WTC11 (cell line): ENCODE measurements at regions not wholly inside any gene's neighbourhood (a gene's known extent, or its start where the extent isn't known, plus 50 kb on each side); places are given as distances from the start of the nearest gene placed in this dataset.

Source experiments
- ATAC-seq: fragments of 200-7000 bp; cut with Tn5 transposase; 2 replicates; pipeline ENCODE4 v1.10.0; 2021; ENCODE audit warnings: mild to moderate bottlenecking, moderate library complexity
- CTCF ChIA-PET: fragments of 300-600 bp; sonication (Branson Sonifier 250); formaldehyde crosslinking; loops from one replicate; lab custom pipeline; 2021; ENCODE audit warnings: antibody characterized with exemption; lab: Charles Lee
- POLR2A ChIA-PET: fragments of 350-600 bp; sonication (Branson Sonifier 250); formaldehyde crosslinking; loops from one replicate; lab custom pipeline; 2021; ENCODE audit warnings: antibody characterized with exemption; lab: Charles Lee
- DNase-seq: peaks from one replicate; pipeline ENCODE4 v3.0.0; 2021; ENCODE audit warnings: low spot score
- H3K27ac Mint-ChIP-seq: 2 replicates; pipeline ENCODE4 v1.8.0; 2021; ENCODE audit warnings: mixed read lengths
- H3K27me3 Mint-ChIP-seq: 2 replicates; pipeline ENCODE4 v1.8.0; 2021; ENCODE audit warnings: low read depth, mild to moderate bottlenecking, moderate library complexity, mixed read lengths
- H3K36me3 Mint-ChIP-seq: 2 replicates; pipeline ENCODE4 v1.8.0; 2021; ENCODE audit warnings: mixed read lengths
- H3K4me1 Mint-ChIP-seq: 2 replicates; pipeline ENCODE4 v1.8.0; 2022; ENCODE audit warnings: mixed read lengths
- H3K4me3 Mint-ChIP-seq: 2 replicates; pipeline ENCODE4 v1.8.0; 2021; ENCODE audit warnings: mild to moderate bottlenecking, moderate library complexity, mixed read lengths
- H3K9me3 Mint-ChIP-seq: 2 replicates; pipeline ENCODE4 v1.8.0; 2021; ENCODE audit warnings: mixed read lengths
- CREM ChIP-seq: sonication (generic); formaldehyde crosslinking; IDR thresholded peaks from 2 replicates; pipeline ENCODE4 v1.8.1; 2022; ENCODE audit warnings: mild to moderate bottlenecking, missing genetic modification reagents, moderate library complexity
- ELF4 ChIP-seq: sonication (generic); formaldehyde crosslinking; IDR thresholded peaks from 2 replicates; pipeline ENCODE4 v1.8.1; 2022; ENCODE audit warnings: low read depth, mild to moderate bottlenecking, moderate library complexity, missing genetic modification reagents
- GABPB1 ChIP-seq: sonication (generic); formaldehyde crosslinking; IDR thresholded peaks from 2 replicates; pipeline ENCODE4 v1.8.1; 2023; ENCODE audit warnings: mild to moderate bottlenecking, missing genetic modification reagents
- IRF2 ChIP-seq: sonication (generic); formaldehyde crosslinking; IDR thresholded peaks from 2 replicates; pipeline ENCODE4 v1.8.0; 2022; ENCODE audit warnings: low read depth, missing genetic modification reagents, borderline replicate concordance
- MXD4 ChIP-seq: fragments of 250-450 bp; sonication (Bioruptor Pico); IDR thresholded peaks from 2 replicates; pipeline ENCODE4 v1.8.0; 2021; ENCODE audit warnings: mild to moderate bottlenecking, moderate library complexity, borderline replicate concordance
- NFYB ChIP-seq: sonication (generic); formaldehyde crosslinking; conservative IDR thresholded peaks from 2 replicates; pipeline ENCODE4 v1.8.0; 2022; ENCODE audit warnings: low read depth, missing genetic modification reagents
- NR1H2 ChIP-seq: sonication (generic); formaldehyde crosslinking; IDR thresholded peaks from 2 replicates; pipeline ENCODE4 v1.9.0; 2021; ENCODE audit warnings: mild to moderate bottlenecking, moderate library complexity, missing genetic modification reagents
- NR2C2 ChIP-seq: sonication (generic); formaldehyde crosslinking; IDR thresholded peaks from 2 replicates; pipeline ENCODE4 v1.8.0; 2022; ENCODE audit warnings: mild to moderate bottlenecking, missing genetic modification reagents
- RELA ChIP-seq: sonication (generic); formaldehyde crosslinking; IDR thresholded peaks from 2 replicates; pipeline ENCODE4 v1.8.1; 2022; ENCODE audit warnings: missing genetic modification reagents, mild to moderate bottlenecking, borderline replicate concordance
- TEAD1 ChIP-seq: sonication (generic); formaldehyde crosslinking; IDR thresholded peaks from 2 replicates; pipeline ENCODE4 v1.8.0; 2022; ENCODE audit warnings: mild to moderate bottlenecking, missing genetic modification reagents
- TEAD4 ChIP-seq: sonication (generic); formaldehyde crosslinking; IDR thresholded peaks from 2 replicates; pipeline ENCODE4 v1.8.0; 2022; ENCODE audit warnings: mild to moderate bottlenecking, missing genetic modification reagents
- TP53 ChIP-seq: sonication (generic); formaldehyde crosslinking; IDR thresholded peaks from 2 replicates; pipeline ENCODE4 v1.8.1; 2023; ENCODE audit warnings: mild to moderate bottlenecking, missing genetic modification reagents
- ZNF219 ChIP-seq: sonication (generic); formaldehyde crosslinking; IDR thresholded peaks from 2 replicates; pipeline ENCODE4 v1.8.0; 2023; ENCODE audit warnings: missing genetic modification reagents, mild to moderate bottlenecking, borderline replicate concordance
- ZNF263 ChIP-seq: sonication (generic); formaldehyde crosslinking; IDR thresholded peaks from 2 replicates; pipeline ENCODE4 v1.8.1; 2022; ENCODE audit warnings: low read depth, mild to moderate bottlenecking, moderate library complexity, missing genetic modification reagents
- ZNF671 ChIP-seq: fragments of 250-450 bp; sonication (Bioruptor Pico); IDR thresholded peaks from 2 replicates; pipeline ENCODE4 v1.8.0; 2021; ENCODE audit warnings: mild to moderate bottlenecking
- TF ChIP-seq, protein P1 (sequence below): sonication (generic); formaldehyde crosslinking; IDR thresholded peaks from 2 replicates; pipeline ENCODE4 v1.8.0; 2022; ENCODE audit warnings: mild to moderate bottlenecking, missing genetic modification reagents
- TF ChIP-seq, protein P2 (sequence below): sonication (generic); formaldehyde crosslinking; IDR thresholded peaks from 2 replicates; pipeline ENCODE4 v1.8.1; 2022; ENCODE audit warnings: low read depth, mild to moderate bottlenecking, moderate library complexity, missing genetic modification reagents, borderline replicate concordance
- TF ChIP-seq, protein P3 (sequence below): fragments of 250-450 bp; sonication (Bioruptor Pico); IDR thresholded peaks from 2 replicates; pipeline ENCODE4 v1.9.0; 2021; ENCODE audit warnings: mild to moderate bottlenecking
- TF ChIP-seq, protein P4 (sequence below): sonication (generic); formaldehyde crosslinking; IDR thresholded peaks from 2 replicates; pipeline ENCODE4 v1.8.1; 2023; ENCODE audit warnings: mild to moderate bottlenecking, missing genetic modification reagents
- TF ChIP-seq, protein P5 (sequence below): fragments of 250-450 bp; sonication (Bioruptor Pico); conservative IDR thresholded peaks from 2 replicates; pipeline ENCODE4 v1.9.0; 2021; ENCODE audit warnings: mild to moderate bottlenecking
- TF ChIP-seq, protein P6 (sequence below): sonication (generic); formaldehyde crosslinking; IDR thresholded peaks from 2 replicates; pipeline ENCODE4 v1.8.1; 2022; ENCODE audit warnings: mild to moderate bottlenecking, moderate library complexity, missing genetic modification reagents
- TF ChIP-seq, protein P7 (sequence below): fragments of 250-450 bp; sonication (Bioruptor Pico); IDR thresholded peaks from 2 replicates; pipeline ENCODE4 v2.1.2; 2022; ENCODE audit warnings: mild to moderate bottlenecking, moderate library complexity
- TF ChIP-seq, protein P8 (sequence below): fragments of 250-450 bp; sonication (Bioruptor Pico); IDR thresholded peaks from 2 replicates; pipeline ENCODE4 v1.8.0; 2021; ENCODE audit warnings: mild to moderate bottlenecking

DNA sequence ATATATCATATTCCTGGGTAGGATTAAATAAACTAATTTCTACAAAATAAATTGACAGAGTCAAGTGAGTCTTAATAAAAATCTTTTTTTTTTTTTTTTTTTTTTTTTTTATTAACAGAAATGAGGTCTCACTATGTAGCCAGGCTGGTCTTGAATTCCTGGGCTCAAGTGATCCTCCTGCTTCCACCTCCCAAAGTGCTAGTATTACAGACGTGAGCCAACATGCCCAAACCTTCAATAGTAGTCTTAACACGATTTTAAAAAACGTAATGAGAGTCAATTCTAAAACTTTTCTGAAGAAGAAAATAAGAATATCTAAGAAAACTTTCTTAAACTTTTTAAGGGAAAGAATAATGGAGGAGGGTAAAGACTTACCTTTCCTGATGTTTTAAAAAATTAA is 84.2 kb downstream of the YIPF5 start:
- TF ChIP-seq, protein P1, sequence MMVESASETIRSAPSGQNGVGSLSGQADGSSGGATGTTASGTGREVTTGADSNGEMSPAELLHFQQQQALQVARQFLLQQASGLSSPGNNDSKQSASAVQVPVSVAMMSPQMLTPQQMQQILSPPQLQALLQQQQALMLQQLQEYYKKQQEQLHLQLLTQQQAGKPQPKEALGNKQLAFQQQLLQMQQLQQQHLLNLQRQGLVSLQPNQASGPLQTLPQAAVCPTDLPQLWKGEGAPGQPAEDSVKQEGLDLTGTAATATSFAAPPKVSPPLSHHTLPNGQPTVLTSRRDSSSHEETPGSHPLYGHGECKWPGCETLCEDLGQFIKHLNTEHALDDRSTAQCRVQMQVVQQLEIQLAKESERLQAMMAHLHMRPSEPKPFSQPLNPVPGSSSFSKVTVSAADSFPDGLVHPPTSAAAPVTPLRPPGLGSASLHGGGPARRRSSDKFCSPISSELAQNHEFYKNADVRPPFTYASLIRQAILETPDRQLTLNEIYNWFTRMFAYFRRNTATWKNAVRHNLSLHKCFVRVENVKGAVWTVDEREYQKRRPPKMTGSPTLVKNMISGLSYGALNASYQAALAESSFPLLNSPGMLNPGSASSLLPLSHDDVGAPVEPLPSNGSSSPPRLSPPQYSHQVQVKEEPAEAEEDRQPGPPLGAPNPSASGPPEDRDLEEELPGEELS (CRISPR knock-in tag), result no peak
- TF ChIP-seq ZNF671 (CRISPR knock-in tag), result no peak
- TF ChIP-seq CREM (CRISPR knock-in tag), result no peak
- TF ChIP-seq ZNF219 (CRISPR knock-in tag), result no peak
- TF ChIP-seq, protein P2, sequence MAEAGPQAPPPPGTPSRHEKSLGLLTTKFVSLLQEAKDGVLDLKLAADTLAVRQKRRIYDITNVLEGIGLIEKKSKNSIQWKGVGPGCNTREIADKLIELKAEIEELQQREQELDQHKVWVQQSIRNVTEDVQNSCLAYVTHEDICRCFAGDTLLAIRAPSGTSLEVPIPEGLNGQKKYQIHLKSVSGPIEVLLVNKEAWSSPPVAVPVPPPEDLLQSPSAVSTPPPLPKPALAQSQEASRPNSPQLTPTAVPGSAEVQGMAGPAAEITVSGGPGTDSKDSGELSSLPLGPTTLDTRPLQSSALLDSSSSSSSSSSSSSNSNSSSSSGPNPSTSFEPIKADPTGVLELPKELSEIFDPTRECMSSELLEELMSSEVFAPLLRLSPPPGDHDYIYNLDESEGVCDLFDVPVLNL, result no peak
- TF ChIP-seq TEAD4, result no peak
- TF ChIP-seq, protein P3, sequence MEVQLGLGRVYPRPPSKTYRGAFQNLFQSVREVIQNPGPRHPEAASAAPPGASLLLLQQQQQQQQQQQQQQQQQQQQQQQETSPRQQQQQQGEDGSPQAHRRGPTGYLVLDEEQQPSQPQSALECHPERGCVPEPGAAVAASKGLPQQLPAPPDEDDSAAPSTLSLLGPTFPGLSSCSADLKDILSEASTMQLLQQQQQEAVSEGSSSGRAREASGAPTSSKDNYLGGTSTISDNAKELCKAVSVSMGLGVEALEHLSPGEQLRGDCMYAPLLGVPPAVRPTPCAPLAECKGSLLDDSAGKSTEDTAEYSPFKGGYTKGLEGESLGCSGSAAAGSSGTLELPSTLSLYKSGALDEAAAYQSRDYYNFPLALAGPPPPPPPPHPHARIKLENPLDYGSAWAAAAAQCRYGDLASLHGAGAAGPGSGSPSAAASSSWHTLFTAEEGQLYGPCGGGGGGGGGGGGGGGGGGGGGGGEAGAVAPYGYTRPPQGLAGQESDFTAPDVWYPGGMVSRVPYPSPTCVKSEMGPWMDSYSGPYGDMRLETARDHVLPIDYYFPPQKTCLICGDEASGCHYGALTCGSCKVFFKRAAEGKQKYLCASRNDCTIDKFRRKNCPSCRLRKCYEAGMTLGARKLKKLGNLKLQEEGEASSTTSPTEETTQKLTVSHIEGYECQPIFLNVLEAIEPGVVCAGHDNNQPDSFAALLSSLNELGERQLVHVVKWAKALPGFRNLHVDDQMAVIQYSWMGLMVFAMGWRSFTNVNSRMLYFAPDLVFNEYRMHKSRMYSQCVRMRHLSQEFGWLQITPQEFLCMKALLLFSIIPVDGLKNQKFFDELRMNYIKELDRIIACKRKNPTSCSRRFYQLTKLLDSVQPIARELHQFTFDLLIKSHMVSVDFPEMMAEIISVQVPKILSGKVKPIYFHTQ, result no peak
- TF ChIP-seq TEAD1 (CRISPR knock-in tag), result no peak
- TF ChIP-seq MXD4, result no peak
- no peak for TF ChIP-seq NFYB
- no peak for TF ChIP-seq GABPB1 (CRISPR knock-in tag)
- no peak for TF ChIP-seq IRF2 (CRISPR knock-in tag)
- TF ChIP-seq, protein P4, sequence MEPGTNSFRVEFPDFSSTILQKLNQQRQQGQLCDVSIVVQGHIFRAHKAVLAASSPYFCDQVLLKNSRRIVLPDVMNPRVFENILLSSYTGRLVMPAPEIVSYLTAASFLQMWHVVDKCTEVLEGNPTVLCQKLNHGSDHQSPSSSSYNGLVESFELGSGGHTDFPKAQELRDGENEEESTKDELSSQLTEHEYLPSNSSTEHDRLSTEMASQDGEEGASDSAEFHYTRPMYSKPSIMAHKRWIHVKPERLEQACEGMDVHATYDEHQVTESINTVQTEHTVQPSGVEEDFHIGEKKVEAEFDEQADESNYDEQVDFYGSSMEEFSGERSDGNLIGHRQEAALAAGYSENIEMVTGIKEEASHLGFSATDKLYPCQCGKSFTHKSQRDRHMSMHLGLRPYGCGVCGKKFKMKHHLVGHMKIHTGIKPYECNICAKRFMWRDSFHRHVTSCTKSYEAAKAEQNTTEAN (CRISPR knock-in tag), result no peak
- TF ChIP-seq, protein P5, sequence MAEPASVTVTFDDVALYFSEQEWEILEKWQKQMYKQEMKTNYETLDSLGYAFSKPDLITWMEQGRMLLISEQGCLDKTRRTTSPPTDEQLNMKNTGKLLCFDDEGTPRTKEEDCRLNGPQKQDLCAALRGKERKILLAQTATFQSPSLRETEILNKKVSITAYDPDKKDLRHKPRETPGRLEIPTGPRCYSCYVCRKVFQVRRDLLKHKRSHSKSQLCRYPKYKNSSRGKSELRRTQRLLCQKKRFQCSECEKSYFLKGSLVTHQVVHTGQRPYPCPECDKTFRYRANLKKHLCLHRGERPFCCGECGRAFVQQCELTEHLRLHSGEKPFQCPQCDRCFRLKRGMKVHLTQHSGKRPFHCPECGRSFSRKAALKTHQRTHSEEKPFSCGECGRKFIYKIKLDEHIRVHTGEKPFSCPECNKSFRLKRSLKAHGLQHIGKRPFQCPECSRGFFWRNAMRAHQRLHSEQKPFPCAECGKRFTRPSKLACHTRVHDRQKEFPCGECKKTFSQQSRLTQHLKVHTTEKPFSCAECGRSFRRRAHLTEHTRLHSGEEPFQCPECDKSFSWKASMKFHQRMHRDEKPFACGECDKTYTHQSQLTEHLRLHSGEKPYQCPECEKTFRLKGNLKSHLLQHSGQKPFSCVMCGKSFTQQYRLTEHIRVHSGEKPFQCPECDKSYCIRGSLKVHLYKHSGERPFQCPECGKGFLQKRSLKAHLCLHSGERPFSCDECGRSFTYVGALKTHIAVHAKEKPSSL (CRISPR knock-in tag), result no peak
- TF ChIP-seq, protein P6, sequence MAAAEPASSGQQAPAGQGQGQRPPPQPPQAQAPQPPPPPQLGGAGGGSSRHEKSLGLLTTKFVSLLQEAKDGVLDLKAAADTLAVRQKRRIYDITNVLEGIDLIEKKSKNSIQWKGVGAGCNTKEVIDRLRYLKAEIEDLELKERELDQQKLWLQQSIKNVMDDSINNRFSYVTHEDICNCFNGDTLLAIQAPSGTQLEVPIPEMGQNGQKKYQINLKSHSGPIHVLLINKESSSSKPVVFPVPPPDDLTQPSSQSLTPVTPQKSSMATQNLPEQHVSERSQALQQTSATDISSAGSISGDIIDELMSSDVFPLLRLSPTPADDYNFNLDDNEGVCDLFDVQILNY (CRISPR knock-in tag), result no peak
- TF ChIP-seq, all 79 proteins: peak for 0
- POLR2A ChIA-PET, result no interaction called here

DNA sequence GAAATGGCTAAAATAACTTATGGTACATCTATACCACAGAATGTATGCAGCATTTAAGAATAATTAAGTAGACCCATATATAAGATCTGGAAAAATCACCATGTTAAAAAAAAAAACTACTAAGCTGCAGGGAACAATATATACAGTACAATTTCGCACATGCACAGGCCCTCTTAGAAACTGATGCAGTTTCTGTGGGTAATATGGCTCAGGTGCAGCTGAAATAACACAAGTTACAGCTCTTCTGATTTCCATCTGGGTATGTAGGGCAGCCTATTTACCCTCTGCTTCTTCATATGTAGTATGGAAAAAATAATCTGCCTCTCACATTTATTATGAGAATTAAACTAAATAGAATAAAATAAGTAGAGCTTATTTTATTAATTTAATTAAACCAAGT is 82.9 kb downstream of the YIPF5 start:
- POLR2A ChIA-PET, result no interaction called here
- no peak for TF ChIP-seq ZNF263 (CRISPR knock-in tag)
- TF ChIP-seq ZNF671 (CRISPR knock-in tag), result no peak
- no peak for TF ChIP-seq TP53 (CRISPR knock-in tag)
- TF ChIP-seq NR1H2 (CRISPR knock-in tag), result no peak
- TF ChIP-seq TEAD4, result no peak
- no peak for TF ChIP-seq ELF4 (CRISPR knock-in tag)
- TF ChIP-seq, protein P7, sequence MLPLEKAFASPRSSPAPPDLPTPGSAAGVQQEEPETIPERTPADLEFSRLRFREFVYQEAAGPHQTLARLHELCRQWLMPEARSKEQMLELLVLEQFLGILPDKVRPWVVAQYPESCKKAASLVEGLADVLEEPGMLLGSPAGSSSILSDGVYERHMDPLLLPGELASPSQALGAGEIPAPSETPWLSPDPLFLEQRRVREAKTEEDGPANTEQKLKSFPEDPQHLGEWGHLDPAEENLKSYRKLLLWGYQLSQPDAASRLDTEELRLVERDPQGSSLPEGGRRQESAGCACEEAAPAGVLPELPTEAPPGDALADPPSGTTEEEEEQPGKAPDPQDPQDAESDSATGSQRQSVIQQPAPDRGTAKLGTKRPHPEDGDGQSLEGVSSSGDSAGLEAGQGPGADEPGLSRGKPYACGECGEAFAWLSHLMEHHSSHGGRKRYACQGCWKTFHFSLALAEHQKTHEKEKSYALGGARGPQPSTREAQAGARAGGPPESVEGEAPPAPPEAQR (CRISPR knock-in tag), result no peak
- no peak for TF ChIP-seq GABPB1 (CRISPR knock-in tag)
- no peak for TF ChIP-seq NR2C2 (CRISPR knock-in tag)
- TF ChIP-seq, protein P8, sequence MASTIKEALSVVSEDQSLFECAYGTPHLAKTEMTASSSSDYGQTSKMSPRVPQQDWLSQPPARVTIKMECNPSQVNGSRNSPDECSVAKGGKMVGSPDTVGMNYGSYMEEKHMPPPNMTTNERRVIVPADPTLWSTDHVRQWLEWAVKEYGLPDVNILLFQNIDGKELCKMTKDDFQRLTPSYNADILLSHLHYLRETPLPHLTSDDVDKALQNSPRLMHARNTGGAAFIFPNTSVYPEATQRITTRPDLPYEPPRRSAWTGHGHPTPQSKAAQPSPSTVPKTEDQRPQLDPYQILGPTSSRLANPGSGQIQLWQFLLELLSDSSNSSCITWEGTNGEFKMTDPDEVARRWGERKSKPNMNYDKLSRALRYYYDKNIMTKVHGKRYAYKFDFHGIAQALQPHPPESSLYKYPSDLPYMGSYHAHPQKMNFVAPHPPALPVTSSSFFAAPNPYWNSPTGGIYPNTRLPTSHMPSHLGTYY (CRISPR knock-in tag), result no peak
- no peak for TF ChIP-seq RELA (CRISPR knock-in tag)

More for the DNA sequence above, 84.2 kb downstream of the YIPF5 start:
- no peak overlapping the region for H3K27ac Mint-ChIP-seq
- H3K4me1 Mint-ChIP-seq, result peaks cover 7% of the 10 kb centered on the region; the same call in 1 of the 2 replicates
- CTCF ChIA-PET, result no interaction called here
- ATAC-seq (no peak), DNase-seq (no peak)
- no peak overlapping the region for H3K4me3 Mint-ChIP-seq
- H3K27me3 Mint-ChIP-seq, result peaks cover 26% of the 10 kb centered on the region
- H3K9me3 Mint-ChIP-seq, result peaks cover 15% of the 10 kb centered on the region
- H3K36me3 Mint-ChIP-seq, result peaks cover 15% of the 10 kb centered on the region

More for the DNA sequence above, 82.9 kb downstream of the YIPF5 start:
- Mint-ChIP-seq H3K9me3 (peaks cover 2% of the 10 kb centered on the region), H3K36me3 (peaks cover 2% of the 10 kb centered on the region; the same call in 1 of the 2 replicates), H3K4me3 (no peak overlapping the region), H3K27me3 (peaks cover 38% of the 10 kb centered on the region), H3K4me1 (peaks cover 7% of the 10 kb centered on the region; the same call in 1 of the 2 replicates), H3K27ac (no peak overlapping the region)
- ATAC-seq (no peak), DNase-seq (no peak)
- CTCF ChIA-PET, result no interaction called here
